ENCODE measurements at regions not wholly inside any gene's neighbourhood (a gene's known extent, or its start where the extent isn't known, plus 50 kb on each side); places are given as distances from the start of the nearest gene placed in this dataset.

DNA sequence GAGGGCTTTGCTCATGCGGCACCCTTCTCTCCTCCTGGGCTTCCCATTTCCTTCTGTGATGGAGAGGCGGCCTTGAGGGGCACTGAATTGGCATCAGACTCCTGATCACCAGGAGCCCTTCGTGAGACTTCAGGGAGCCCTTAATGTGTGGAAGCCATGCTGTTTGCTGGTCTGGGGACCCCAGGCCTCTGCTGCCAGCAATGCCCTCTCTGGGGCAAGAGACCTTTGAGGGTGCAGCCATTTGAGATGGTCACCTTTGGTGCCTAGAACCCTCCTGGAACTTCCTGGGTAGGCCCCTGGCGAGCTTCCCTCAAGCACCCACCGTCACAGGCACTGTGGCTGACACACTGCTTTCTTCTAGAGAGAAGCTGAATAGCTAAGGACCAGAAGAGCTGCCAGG is 338.7 kb upstream of the IRX4 start:
- no peaks in the 10 kb centered on the region for H3K79me2 ChIP-seq (ENCODE audit: insufficient read depth, low read length)
- H3K4me2 ChIP-seq (ENCODE audit: low read depth, low read length, poor library complexity, severe bottlenecking) = no peak overlapping the region
- H3K9me2 ChIP-seq (replicated peaks; ENCODE audit: insufficient read depth, low read length) = no peaks in the 10 kb centered on the region
- no peak overlapping the region for H3K27ac ChIP-seq (ENCODE audit: low read depth, low read length)
- H3K9ac ChIP-seq (ENCODE audit: low read length) = no peak overlapping the region
- H3K4me3 ChIP-seq (ENCODE audit: insufficient read depth, low read length, poor library complexity, severe bottlenecking) = no peak overlapping the region
- no peak overlapping the region for H2AFZ ChIP-seq (ENCODE audit: low read depth, low read length, severe bottlenecking)
- H4K20me1 ChIP-seq (ENCODE audit: low read depth, low read length) = no peaks in the 10 kb centered on the region
- no peaks in the 10 kb centered on the region for H3K36me3 ChIP-seq (ENCODE audit: low read length)
- no peak for TF ChIP-seq EZH2phosphoT487 (conservative IDR thresholded peaks at IDR 0.05; ENCODE audit: low read length)
- TF ChIP-seq, protein P1, sequence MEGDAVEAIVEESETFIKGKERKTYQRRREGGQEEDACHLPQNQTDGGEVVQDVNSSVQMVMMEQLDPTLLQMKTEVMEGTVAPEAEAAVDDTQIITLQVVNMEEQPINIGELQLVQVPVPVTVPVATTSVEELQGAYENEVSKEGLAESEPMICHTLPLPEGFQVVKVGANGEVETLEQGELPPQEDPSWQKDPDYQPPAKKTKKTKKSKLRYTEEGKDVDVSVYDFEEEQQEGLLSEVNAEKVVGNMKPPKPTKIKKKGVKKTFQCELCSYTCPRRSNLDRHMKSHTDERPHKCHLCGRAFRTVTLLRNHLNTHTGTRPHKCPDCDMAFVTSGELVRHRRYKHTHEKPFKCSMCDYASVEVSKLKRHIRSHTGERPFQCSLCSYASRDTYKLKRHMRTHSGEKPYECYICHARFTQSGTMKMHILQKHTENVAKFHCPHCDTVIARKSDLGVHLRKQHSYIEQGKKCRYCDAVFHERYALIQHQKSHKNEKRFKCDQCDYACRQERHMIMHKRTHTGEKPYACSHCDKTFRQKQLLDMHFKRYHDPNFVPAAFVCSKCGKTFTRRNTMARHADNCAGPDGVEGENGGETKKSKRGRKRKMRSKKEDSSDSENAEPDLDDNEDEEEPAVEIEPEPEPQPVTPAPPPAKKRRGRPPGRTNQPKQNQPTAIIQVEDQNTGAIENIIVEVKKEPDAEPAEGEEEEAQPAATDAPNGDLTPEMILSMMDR (IDR thresholded peaks at IDR 0.05; ENCODE audit: insufficient read depth, low read length, poor library complexity, severe bottlenecking) = no peak
- no peaks in the 10 kb centered on the region for H3F3A ChIP-seq (ENCODE audit: insufficient read depth)
- no peaks in the 10 kb centered on the region for H3K27me3 ChIP-seq (ENCODE audit: low read length)
- H3K9me3 ChIP-seq (ENCODE audit: insufficient read depth, low read length) = no peaks in the 10 kb centered on the region

DNA sequence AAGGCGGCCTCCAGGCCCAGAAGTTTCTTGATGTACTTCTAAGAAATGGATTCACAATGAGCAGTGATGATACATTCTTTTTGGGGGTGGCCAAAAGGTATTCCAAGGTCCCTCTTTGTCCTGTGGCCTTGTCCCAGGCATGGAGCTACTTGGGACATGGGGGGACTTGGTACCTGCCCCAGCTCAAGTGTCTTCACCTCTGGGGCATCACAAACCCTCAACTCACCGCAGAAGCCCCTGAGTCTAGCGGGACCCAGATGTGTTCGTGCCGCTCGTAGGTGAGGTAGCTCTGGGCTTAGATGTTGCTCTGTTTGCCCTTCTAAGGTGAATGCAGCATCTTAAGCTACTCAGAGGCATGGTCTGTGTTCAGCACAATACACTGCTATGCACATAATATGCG is 338.0 kb upstream of the IRX4 start:
- Histone ChIP-seq H4K20me1 (ENCODE audit: low read depth, low read length) (no peaks in the 10 kb centered on the region), H3K79me2 (ENCODE audit: insufficient read depth, low read length) (no peaks in the 10 kb centered on the region), H3K4me3 (ENCODE audit: insufficient read depth, low read length, poor library complexity, severe bottlenecking) (no peak overlapping the region), H3K9me2 (replicated peaks; ENCODE audit: insufficient read depth, low read length) (no peaks in the 10 kb centered on the region), H3K36me3 (ENCODE audit: low read length) (no peaks in the 10 kb centered on the region), H2AFZ (ENCODE audit: low read depth, low read length, severe bottlenecking) (no peak overlapping the region), H3K27ac (ENCODE audit: low read depth, low read length) (no peak overlapping the region), H3K4me2 (ENCODE audit: low read depth, low read length, poor library complexity, severe bottlenecking) (no peak overlapping the region), H3K27me3 (ENCODE audit: low read length) (no peaks in the 10 kb centered on the region), H3K9me3 (ENCODE audit: insufficient read depth, low read length) (no peaks in the 10 kb centered on the region), H3F3A (ENCODE audit: insufficient read depth) (no peaks in the 10 kb centered on the region), H3K9ac (ENCODE audit: low read length) (no peak overlapping the region)
- TF ChIP-seq EZH2phosphoT487 (conservative IDR thresholded peaks at IDR 0.05; ENCODE audit: low read length) = no peak
- TF ChIP-seq, protein P1 (IDR thresholded peaks at IDR 0.05; ENCODE audit: insufficient read depth, low read length, poor library complexity, severe bottlenecking) = no peak

DNA sequence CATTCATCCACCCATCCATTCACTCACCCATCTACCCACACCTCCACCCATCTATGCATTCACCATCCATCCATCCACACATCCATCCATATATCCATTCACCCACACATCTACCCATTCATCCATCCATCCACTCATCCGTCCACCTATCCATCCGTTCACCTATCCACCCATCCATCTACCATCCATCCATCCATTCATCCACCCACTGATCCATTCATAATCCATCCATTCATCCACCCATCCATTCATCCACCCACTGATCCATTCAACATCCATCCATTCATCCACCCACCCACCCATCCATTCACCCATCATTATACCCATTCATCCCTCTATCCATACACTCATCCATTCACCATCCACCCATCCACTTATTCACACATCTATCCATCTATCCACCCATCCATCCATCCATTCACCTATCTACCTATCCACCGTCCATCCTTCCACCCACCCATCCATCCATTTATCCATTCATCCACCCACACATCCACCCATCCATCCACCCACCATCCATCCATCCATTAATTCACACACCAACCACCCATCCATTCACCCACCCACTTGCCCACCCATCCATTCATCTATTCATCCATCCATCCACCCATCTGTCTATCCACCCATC is 336.5 kb upstream of the IRX4 start:
- Histone ChIP-seq H3K9me3 (ENCODE audit: insufficient read depth, low read length) (no peaks in the 10 kb centered on the region), H3K36me3 (ENCODE audit: low read length) (no peaks in the 10 kb centered on the region), H4K20me1 (ENCODE audit: low read depth, low read length) (no peaks in the 10 kb centered on the region), H3K27me3 (ENCODE audit: low read length) (no peaks in the 10 kb centered on the region), H3K9me2 (replicated peaks; ENCODE audit: insufficient read depth, low read length) (no peaks in the 10 kb centered on the region), H3K79me2 (ENCODE audit: insufficient read depth, low read length) (no peaks in the 10 kb centered on the region), H3F3A (ENCODE audit: insufficient read depth) (no peaks in the 10 kb centered on the region), H3K4me2 (ENCODE audit: low read depth, low read length, poor library complexity, severe bottlenecking) (no peak overlapping the region), H2AFZ (ENCODE audit: low read depth, low read length, severe bottlenecking) (no peak overlapping the region), H3K4me3 (ENCODE audit: insufficient read depth, low read length, poor library complexity, severe bottlenecking) (no peak overlapping the region), H3K9ac (ENCODE audit: low read length) (no peak overlapping the region), H3K27ac (ENCODE audit: low read depth, low read length) (no peak overlapping the region)
- TF ChIP-seq, protein P1 (IDR thresholded peaks at IDR 0.05; ENCODE audit: insufficient read depth, low read length, poor library complexity, severe bottlenecking) = no peak
- TF ChIP-seq EZH2phosphoT487 (conservative IDR thresholded peaks at IDR 0.05; ENCODE audit: low read length) = no peak
